Breast epithelium (tissue), 4 donors: ENCODE measurements at regions not wholly inside any gene's neighbourhood (a gene's known extent, or its start where the extent isn't known, plus 50 kb on each side); places are given as distances from the start of the nearest gene placed in this dataset.

Experiments used
- DNase-seq, 2 donors: peaks; one replicate each; pipeline ENCODE4 v3.0.0-alpha.2; 2019; ENCODE audit warnings: low spot score in 2 of 2
- H3K27ac ChIP-seq, 2 donors: fragments of 200-600 bp; sonication (generic) in 1 of 2; one replicate each; pipeline ENCODE4 v1.5.1; 2016 to 2019; ENCODE audit warnings: mild to moderate bottlenecking in 1 of 2
- H3K27me3 ChIP-seq, 2 donors: fragments of 200-600 bp; sonication (generic) in 1 of 2; one replicate each; pipeline versions ENCODE4 v1.5.1 to v1.6.0; 2017 to 2019; ENCODE audit warnings: control low read depth in 1 of 2, mild to moderate bottlenecking in 1 of 2
- H3K36me3 ChIP-seq: fragments of 200-600 bp; one replicate; pipeline ENCODE4 v1.5.1; 2019
- H3K4me1 ChIP-seq, 2 donors: fragments of 200-600 bp; sonication (generic); one replicate each; pipeline ENCODE4 v1.5.1; 2016 to 2019; ENCODE audit warnings: control low read depth in 1 of 2
- H3K4me3 ChIP-seq, 3 donors: fragments of 200-600 bp; sonication (generic); 1 replicate in 2 of 3; 2 replicates in 1 of 3; pipeline ENCODE4 v1.5.1; 2016 to 2019; ENCODE audit warnings: mild to moderate bottlenecking in 3 of 3, moderate library complexity in 2 of 3
- H3K9me3 ChIP-seq, 2 donors: fragments of 200-600 bp; sonication (generic) in 1 of 2; one replicate each; pipeline ENCODE4 v1.5.1; 2016 to 2019; ENCODE audit warnings: control low read depth in 1 of 2
- POLR2A ChIP-seq: fragments of 450-650 bp; IDR thresholded peaks from one replicate; pipeline ENCODE4 v1.6.1; 2016; ENCODE audit warnings: antibody characterized with exemption, mild to moderate bottlenecking, moderate library complexity
- POLR2AphosphoS5 ChIP-seq, 3 donors: sonication (generic); formaldehyde crosslinking; IDR thresholded peaks; one replicate each; pipeline ENCODE4 v1.6.1; 2017; ENCODE audit warnings: antibody characterized with exemption in 3 of 3
- intact Hi-C: fragments of 100-400 bp; cut with DNase I; formaldehyde crosslinking; loops from one replicate; pipeline ENCODE4 v1.15.1; 2023; ENCODE audit warnings: low total_unique reads
- TF ChIP-seq, protein P1 (sequence below), 3 donors: fragments of 450-650 bp; IDR thresholded peaks; one replicate each; pipeline ENCODE4 v1.5.1; 2016 to 2017; ENCODE audit warnings: antibody characterized with exemption in 3 of 3, mild to moderate bottlenecking in 3 of 3, moderate library complexity in 3 of 3

DNA sequence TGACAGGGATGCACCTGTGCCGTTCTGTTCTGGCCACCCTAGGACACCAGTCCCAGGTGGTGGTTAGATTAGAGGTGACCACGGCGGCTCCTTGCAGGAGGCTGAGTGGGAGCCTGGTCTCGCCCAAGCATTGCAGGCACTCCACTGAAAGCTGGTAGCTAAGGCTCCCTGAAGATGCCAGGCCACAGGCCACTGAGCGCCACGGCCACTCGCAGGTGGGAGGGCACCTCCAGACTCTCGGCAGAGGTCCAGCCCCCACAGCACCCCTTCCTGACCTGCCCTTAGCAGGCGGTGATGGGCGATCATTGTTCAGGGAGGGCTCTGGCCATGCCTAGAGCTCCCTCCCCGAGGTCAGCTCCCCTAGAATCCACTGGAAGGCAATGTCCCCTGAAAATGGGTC lies 1270.2 kb downstream of the BRD1 start:
- TF ChIP-seq POLR2AphosphoS5 (IDR thresholded peaks at IDR 0.05) (no peak), POLR2A (no peak)
- TF ChIP-seq, protein P1, sequence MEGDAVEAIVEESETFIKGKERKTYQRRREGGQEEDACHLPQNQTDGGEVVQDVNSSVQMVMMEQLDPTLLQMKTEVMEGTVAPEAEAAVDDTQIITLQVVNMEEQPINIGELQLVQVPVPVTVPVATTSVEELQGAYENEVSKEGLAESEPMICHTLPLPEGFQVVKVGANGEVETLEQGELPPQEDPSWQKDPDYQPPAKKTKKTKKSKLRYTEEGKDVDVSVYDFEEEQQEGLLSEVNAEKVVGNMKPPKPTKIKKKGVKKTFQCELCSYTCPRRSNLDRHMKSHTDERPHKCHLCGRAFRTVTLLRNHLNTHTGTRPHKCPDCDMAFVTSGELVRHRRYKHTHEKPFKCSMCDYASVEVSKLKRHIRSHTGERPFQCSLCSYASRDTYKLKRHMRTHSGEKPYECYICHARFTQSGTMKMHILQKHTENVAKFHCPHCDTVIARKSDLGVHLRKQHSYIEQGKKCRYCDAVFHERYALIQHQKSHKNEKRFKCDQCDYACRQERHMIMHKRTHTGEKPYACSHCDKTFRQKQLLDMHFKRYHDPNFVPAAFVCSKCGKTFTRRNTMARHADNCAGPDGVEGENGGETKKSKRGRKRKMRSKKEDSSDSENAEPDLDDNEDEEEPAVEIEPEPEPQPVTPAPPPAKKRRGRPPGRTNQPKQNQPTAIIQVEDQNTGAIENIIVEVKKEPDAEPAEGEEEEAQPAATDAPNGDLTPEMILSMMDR (IDR thresholded peaks at IDR 0.05): no peak
- H3K27me3 ChIP-seq: peaks cover 0 to 34% of the 10 kb centered on the region in 2 donors
- H3K36me3 ChIP-seq: no peaks in the 10 kb centered on the region
- H3K27ac ChIP-seq: no peak overlapping the region
- no peak overlapping the region for H3K4me3 ChIP-seq
- no peaks in the 10 kb centered on the region for H3K4me1 ChIP-seq
- DNase-seq: no peak
- no peaks in the 10 kb centered on the region for H3K9me3 ChIP-seq
- intact Hi-C loops: no loop called here

DNA sequence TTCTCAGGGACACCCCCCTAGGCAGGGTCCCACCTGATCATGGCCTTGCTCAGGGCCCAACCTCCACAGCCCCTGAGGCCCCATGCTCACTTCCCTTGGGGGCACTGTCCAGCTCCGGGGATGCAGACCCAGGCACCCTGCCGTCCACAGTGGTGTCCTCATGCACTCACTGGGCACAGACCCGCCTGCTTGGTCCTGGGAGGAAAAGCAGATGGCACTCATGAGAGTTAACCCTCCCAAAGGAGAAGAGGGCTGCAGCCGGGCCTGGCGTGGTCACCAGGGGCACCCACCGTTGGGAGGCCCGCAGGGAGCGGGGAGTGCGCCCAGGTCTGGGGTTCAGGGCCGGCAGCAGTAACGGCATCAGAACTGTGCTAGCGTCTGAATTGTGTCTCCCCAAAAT lies 1270.9 kb downstream of the BRD1 start:
- H3K4me3 ChIP-seq: no peak overlapping the region
- H3K27ac ChIP-seq: no peak overlapping the region
- intact Hi-C loops: no loop called here
- H3K4me1 ChIP-seq: no peaks in the 10 kb centered on the region
- DNase-seq: no peak
- TF ChIP-seq, protein P1 (IDR thresholded peaks at IDR 0.05): no peak
- TF ChIP-seq POLR2AphosphoS5 (IDR thresholded peaks at IDR 0.05): no peak
- TF ChIP-seq POLR2A: no peak
- no peaks in the 10 kb centered on the region for H3K36me3 ChIP-seq
- H3K27me3 ChIP-seq: peaks cover 0 to 39% of the 10 kb centered on the region in 2 donors
- H3K9me3 ChIP-seq: no peaks in the 10 kb centered on the region

DNA sequence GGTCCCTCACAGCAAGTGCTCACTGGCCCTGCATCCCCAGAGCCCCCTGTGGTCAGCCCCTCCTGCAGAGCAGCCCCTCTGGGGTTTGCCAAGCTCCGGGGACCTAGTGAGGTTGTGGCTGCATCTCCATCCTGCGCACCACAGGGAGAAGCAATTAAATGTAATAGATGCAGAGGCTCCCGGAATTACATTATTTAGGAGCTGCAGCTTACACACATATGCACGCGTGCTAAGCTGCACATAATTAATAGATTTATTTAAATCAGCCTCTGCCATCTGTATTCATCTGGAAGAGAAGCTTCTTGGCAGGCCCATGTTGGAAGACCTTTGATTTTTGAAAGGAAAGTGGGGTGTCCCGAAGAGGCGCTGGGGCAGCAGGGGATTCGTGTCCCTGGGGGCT lies 1271.5 kb downstream of the BRD1 start:
- TF ChIP-seq POLR2A (no peak), POLR2AphosphoS5 (IDR thresholded peaks at IDR 0.05) (no peak)
- TF ChIP-seq, protein P1 (IDR thresholded peaks at IDR 0.05): no peak
- Histone ChIP-seq H3K4me1 (no peaks in the 10 kb centered on the region), H3K27ac (no peak overlapping the region), H3K9me3 (no peaks in the 10 kb centered on the region), H3K4me3 (no peak overlapping the region), H3K27me3 (peaks cover 0 to 43% of the 10 kb centered on the region in 2 donors), H3K36me3 (no peaks in the 10 kb centered on the region)
- DNase-seq: no peak
- intact Hi-C loops: no loop called here

DNA sequence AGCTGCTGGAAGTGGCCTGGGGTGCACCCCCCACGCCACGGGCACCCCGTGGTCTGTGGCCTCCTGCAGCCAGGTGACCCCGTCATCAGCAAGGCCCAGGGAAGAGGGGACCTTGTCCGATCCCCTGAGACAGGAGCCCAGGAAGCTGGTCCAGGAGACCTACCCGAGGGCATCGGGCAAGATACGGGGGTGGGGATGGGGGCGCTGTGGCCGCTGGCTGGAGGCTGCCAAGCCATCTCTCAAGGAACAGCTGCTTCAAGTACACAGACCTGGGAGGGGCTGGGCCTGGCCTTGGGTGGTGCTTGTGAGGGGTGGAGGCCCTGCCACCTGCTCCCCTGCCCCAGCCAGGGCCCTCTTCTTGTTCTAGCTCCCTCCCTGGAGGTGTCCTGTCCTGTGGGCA lies 1272.1 kb downstream of the BRD1 start:
- H3K9me3 ChIP-seq: no peaks in the 10 kb centered on the region
- TF ChIP-seq, protein P1 (IDR thresholded peaks at IDR 0.05): no peak
- no peak for TF ChIP-seq POLR2AphosphoS5 (IDR thresholded peaks at IDR 0.05)
- no peak for TF ChIP-seq POLR2A
- H3K4me3 ChIP-seq: no peak overlapping the region
- DNase-seq: no peak
- H3K4me1 ChIP-seq: no peaks in the 10 kb centered on the region
- peaks cover 0 to 48% of the 10 kb centered on the region in 2 donors for H3K27me3 ChIP-seq
- H3K36me3 ChIP-seq: no peaks in the 10 kb centered on the region
- no peak overlapping the region for H3K27ac ChIP-seq
- intact Hi-C loops: no loop called here

DNA sequence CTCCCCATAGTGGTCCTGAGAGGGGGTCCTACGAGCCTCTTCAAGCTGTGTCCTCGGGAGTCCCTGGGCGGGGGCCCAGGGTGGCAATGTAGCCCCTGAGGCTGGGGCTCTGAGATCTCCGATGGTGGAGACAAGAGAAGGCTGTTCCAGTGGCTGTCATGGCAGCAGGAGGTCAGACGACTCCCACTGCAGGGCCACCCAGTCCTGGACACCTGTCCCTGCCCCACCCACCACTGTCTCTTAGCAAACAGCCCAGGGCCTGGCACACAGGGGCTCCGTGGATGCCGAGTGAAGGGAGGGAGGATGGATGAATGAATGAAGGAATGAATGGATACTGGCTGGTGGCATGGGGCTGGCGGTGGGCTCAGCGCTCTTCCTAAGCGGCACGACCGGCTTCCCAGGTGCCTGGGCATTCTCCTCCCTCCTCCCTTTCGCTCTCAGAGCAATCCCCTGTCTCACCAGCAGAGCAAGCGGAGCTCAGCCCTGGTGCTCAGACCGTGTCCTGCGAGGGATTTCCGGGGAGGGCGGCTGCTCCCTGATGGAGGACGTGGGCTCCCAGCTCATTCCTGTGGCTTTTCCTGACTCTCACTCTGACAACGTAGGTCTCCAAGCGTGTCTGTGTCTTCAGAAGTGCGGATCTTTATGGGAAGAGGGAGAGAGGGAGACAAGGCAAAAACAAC lies 1272.6 kb downstream of the BRD1 start:
- no peak for DNase-seq
- H3K27me3 ChIP-seq: peaks cover 0 to 53% of the 10 kb centered on the region in 2 donors
- no peaks in the 10 kb centered on the region for H3K9me3 ChIP-seq
- no peak for TF ChIP-seq POLR2AphosphoS5 (IDR thresholded peaks at IDR 0.05)
- TF ChIP-seq, protein P1 (IDR thresholded peaks at IDR 0.05): peak in 1 of 3 donors; percentile 37
- no peak for TF ChIP-seq POLR2A
- intact Hi-C loops: no loop called here
- no peaks in the 10 kb centered on the region for H3K36me3 ChIP-seq
- no peaks in the 10 kb centered on the region for H3K4me1 ChIP-seq
- no peak overlapping the region for H3K27ac ChIP-seq
- H3K4me3 ChIP-seq: no peak overlapping the region
